Neural crest cell (in vitro differentiated cells): ENCODE measurements at regions not wholly inside any gene's neighbourhood (a gene's known extent, or its start where the extent isn't known, plus 50 kb on each side); places are given as distances from the start of the nearest gene placed in this dataset.

Source experiments
- DNase-seq: peaks from one replicate; pipeline ENCODE4 v3.0.0; 2021; ENCODE audit warnings: low read depth, mixed read lengths, low spot score
- H3K27ac Mint-ChIP-seq: one replicate; pipeline ENCODE4 v1.8.0; 2021; ENCODE audit warnings: mild to moderate bottlenecking, mixed read lengths; ENCODE audit not compliant: unreplicated experiment
- H3K27me3 Mint-ChIP-seq: 2 replicates; pipeline ENCODE4 v1.8.0; 2021; ENCODE audit warnings: low read depth, mild to moderate bottlenecking, mixed read lengths
- H3K36me3 Mint-ChIP-seq: 2 replicates; pipeline ENCODE4 v1.8.0; 2021; ENCODE audit warnings: low read depth, mild to moderate bottlenecking, mixed read lengths
- H3K4me1 Mint-ChIP-seq: 2 replicates; pipeline ENCODE4 v1.8.0; 2021; ENCODE audit warnings: mixed read lengths
- H3K4me3 Mint-ChIP-seq: one replicate; pipeline ENCODE4 v1.8.0; 2021; ENCODE audit warnings: mild to moderate bottlenecking, mixed read lengths
- H3K9me3 Mint-ChIP-seq: 2 replicates; pipeline ENCODE4 v1.8.0; 2021; ENCODE audit warnings: mixed read lengths
- CTCF ChIP-seq: fragments of 200-600 bp; sonication (generic); conservative IDR thresholded peaks from 2 replicates; pipeline ENCODE4 v1.5.0; 2021; ENCODE audit warnings: antibody characterized with exemption, mild to moderate bottlenecking

- no peaks in the 10 kb centered on the region for H3K36me3 Mint-ChIP-seq
- no peak overlapping the region for H3K4me3 Mint-ChIP-seq
- DNase-seq, result no peak
- peaks cover 3% of the 10 kb centered on the region for H3K9me3 Mint-ChIP-seq
- TF ChIP-seq CTCF, result no peak
- H3K27me3 Mint-ChIP-seq, result no peaks in the 10 kb centered on the region
- H3K4me1 Mint-ChIP-seq, result no peaks in the 10 kb centered on the region
- H3K27ac Mint-ChIP-seq, result no peak overlapping the region
Measured at GRCh38 chr1:104720741-104721140, 971.0 kb downstream of the AMY1C start.

- Mint-ChIP-seq H3K4me1 (no peaks in the 10 kb centered on the region), H3K36me3 (no peaks in the 10 kb centered on the region), H3K27me3 (peaks cover 2% of the 10 kb centered on the region), H3K4me3 (no peak overlapping the region), H3K27ac (no peak overlapping the region), H3K9me3 (peaks cover 3% of the 10 kb centered on the region)
- TF ChIP-seq CTCF, result no peak
- no peak for DNase-seq
Measured at GRCh38 chr1:104726917-104727316, 977.2 kb downstream of the AMY1C start.

- TF ChIP-seq CTCF, result no peak
- Mint-ChIP-seq H3K4me3 (no peak overlapping the region), H3K27ac (no peak overlapping the region), H3K36me3 (no peaks in the 10 kb centered on the region), H3K27me3 (no peaks in the 10 kb centered on the region), H3K4me1 (no peaks in the 10 kb centered on the region), H3K9me3 (no peaks in the 10 kb centered on the region)
- DNase-seq, result no peak
Measured at GRCh38 chr1:104733866-104734265, 984.2 kb downstream of the AMY1C start.

- no peaks in the 10 kb centered on the region for H3K36me3 Mint-ChIP-seq
- H3K4me1 Mint-ChIP-seq, result no peaks in the 10 kb centered on the region
- no peaks in the 10 kb centered on the region for H3K9me3 Mint-ChIP-seq
- H3K27me3 Mint-ChIP-seq, result peaks cover 4% of the 10 kb centered on the region
- no peak for TF ChIP-seq CTCF
- H3K27ac Mint-ChIP-seq, result no peak overlapping the region
- H3K4me3 Mint-ChIP-seq, result no peak overlapping the region
- no peak for DNase-seq
Measured at GRCh38 chr1:104745875-104746274, 996.2 kb downstream of the AMY1C start.

GRCh38 chr1:104746994-104747393 is 997.3 kb downstream of the AMY1C start:
- Mint-ChIP-seq H3K36me3 (no peaks in the 10 kb centered on the region), H3K4me1 (no peaks in the 10 kb centered on the region), H3K27me3 (peaks cover 4% of the 10 kb centered on the region), H3K4me3 (no peak overlapping the region), H3K27ac (no peak overlapping the region), H3K9me3 (no peaks in the 10 kb centered on the region)
- no peak for TF ChIP-seq CTCF
- no peak for DNase-seq

- Mint-ChIP-seq H3K36me3 (no peaks in the 10 kb centered on the region), H3K27me3 (no peaks in the 10 kb centered on the region), H3K9me3 (no peaks in the 10 kb centered on the region), H3K4me3 (no peak overlapping the region), H3K27ac (no peak overlapping the region), H3K4me1 (no peaks in the 10 kb centered on the region)
- DNase-seq, result no peak
- TF ChIP-seq CTCF, result no peak
Measured at GRCh38 chr1:104760017-104760416, 1010.3 kb downstream of the AMY1C start.
